Astrocyte (in vitro differentiated cells and primary cell): ENCODE measurements at regions not wholly inside any gene's neighbourhood (a gene's known extent, or its start where the extent isn't known, plus 50 kb on each side); places are given as distances from the start of the nearest gene placed in this dataset.
"Not testable (repeated sequence)": the region's sequence is repeated elsewhere in the genome, so short reads cannot be mapped to it uniquely, and the experiment has no call there.

Experiments used
- DNase-seq: peaks from one replicate; pipeline ENCODE4 v3.0.0-alpha.2; 2010; ENCODE audit warnings: low read depth
- FAIRE-seq: peaks from 2 replicates; lab custom pipeline; 2011; peaks lifted over from hg19 to GRCh38; lab: Jason Lieb, UNC
- H2AFZ ChIP-seq: 2 replicates; pipeline ENCODE4 v1.6.0; 2012; ENCODE audit warnings: low read depth, low read length, inconsistent platforms
- H3K27ac ChIP-seq: 2 replicates; pipeline ENCODE4 v1.5.1; 2011; ENCODE audit warnings: low read depth, low read length, inconsistent platforms
- H3K27me3 ChIP-seq: 2 replicates; pipeline ENCODE4 v1.6.0; 2011; ENCODE audit warnings: low read length, inconsistent platforms; ENCODE audit not compliant: insufficient read depth
- H3K36me3 ChIP-seq: 2 replicates; pipeline ENCODE4 v1.5.1; 2011; ENCODE audit warnings: low read length, inconsistent platforms; ENCODE audit not compliant: insufficient read depth
- H3K4me1 ChIP-seq: 2 replicates; pipeline ENCODE4 v1.5.1; 2011; ENCODE audit warnings: low read length, inconsistent platforms; ENCODE audit not compliant: insufficient read depth
- H3K4me2 ChIP-seq: 2 replicates; pipeline ENCODE4 v1.6.0; 2012; ENCODE audit warnings: low read length, inconsistent platforms
- H3K4me3 ChIP-seq: 2 replicates; pipeline ENCODE4 v1.5.1; 2011; ENCODE audit warnings: low read depth, mild to moderate bottlenecking, low read length, inconsistent platforms; ENCODE audit not compliant: insufficient read depth
- H3K79me2 ChIP-seq: 2 replicates; pipeline ENCODE4 v1.6.0; 2012; ENCODE audit warnings: mild to moderate bottlenecking, low read length, inconsistent platforms; ENCODE audit not compliant: insufficient read depth
- H3K9ac ChIP-seq: 2 replicates; pipeline ENCODE4 v1.6.0; 2012; ENCODE audit warnings: mild to moderate bottlenecking, low read length, inconsistent platforms
- H3K9me3 ChIP-seq: 2 replicates; pipeline ENCODE4 v1.5.1; 2012; ENCODE audit warnings: low read depth, mild to moderate bottlenecking, low read length, inconsistent platforms; ENCODE audit not compliant: insufficient read depth
- H4K20me1 ChIP-seq: 2 replicates; pipeline ENCODE4 v1.6.0; 2012; ENCODE audit warnings: low read length, inconsistent platforms; ENCODE audit not compliant: insufficient read depth
- H3K27ac Mint-ChIP-seq: one replicate; pipeline ENCODE4 v1.8.0; 2021; ENCODE audit warnings: mild to moderate bottlenecking, mixed read lengths; ENCODE audit not compliant: unreplicated experiment
- H3K27me3 Mint-ChIP-seq: one replicate; pipeline ENCODE4 v1.8.0; 2021; ENCODE audit warnings: low read depth, mixed read lengths; ENCODE audit not compliant: unreplicated experiment
- H3K36me3 Mint-ChIP-seq: one replicate; pipeline ENCODE4 v1.8.0; 2021; ENCODE audit warnings: low read depth, mixed read lengths; ENCODE audit not compliant: unreplicated experiment
- H3K4me1 Mint-ChIP-seq: one replicate; pipeline ENCODE4 v1.8.0; 2021; ENCODE audit warnings: low read depth, mixed read lengths; ENCODE audit not compliant: unreplicated experiment
- H3K4me3 Mint-ChIP-seq: one replicate; pipeline ENCODE4 v1.8.0; 2021; ENCODE audit warnings: mild to moderate bottlenecking, moderate library complexity, mixed read lengths; ENCODE audit not compliant: unreplicated experiment
- H3K9me3 Mint-ChIP-seq: one replicate; pipeline ENCODE4 v1.8.0; 2021; ENCODE audit warnings: mild to moderate bottlenecking, mixed read lengths; ENCODE audit not compliant: unreplicated experiment
- EZH2 ChIP-seq: IDR thresholded peaks from 2 replicates; pipeline ENCODE4 v1.6.1; 2012; ENCODE audit warnings: mild to moderate bottlenecking, low read length, inconsistent platforms; ENCODE audit not compliant: insufficient read depth
- TF ChIP-seq, protein P1 (sequence below): IDR thresholded peaks from 2 replicates; pipeline ENCODE4 v1.5.1; 2011; ENCODE audit warnings: low read depth, mild to moderate bottlenecking, inconsistent platforms, low read length, moderate library complexity; ENCODE audit not compliant: insufficient read depth

DNA sequence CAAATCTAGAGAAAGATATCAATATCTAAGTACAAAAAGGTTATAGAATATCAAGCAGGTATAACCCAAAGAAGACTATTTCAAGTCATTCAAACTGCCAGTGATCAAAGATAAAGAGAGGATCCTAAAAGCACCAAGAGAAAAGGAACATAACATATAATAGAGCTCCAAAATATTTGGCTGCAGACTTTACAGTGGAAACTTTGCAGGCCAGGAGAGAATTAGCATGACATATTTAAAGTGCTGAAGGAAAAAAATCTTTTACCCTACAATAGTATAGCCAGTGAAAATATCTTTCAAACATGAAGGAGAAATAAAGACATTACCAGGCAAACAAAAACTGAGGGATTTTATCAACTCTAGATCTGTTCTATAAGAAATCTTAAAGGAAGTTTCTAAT, 254.3 kb upstream of the ARHGEF26 start:
- H3K9me3 Mint-ChIP-seq, result peaks cover 6% of the 10 kb centered on the region
- TF ChIP-seq EZH2, result no peak
- H3K36me3 Mint-ChIP-seq, result no peaks in the 10 kb centered on the region
- no peak overlapping the region for H3K27ac Mint-ChIP-seq
- DNase-seq (no peak), FAIRE-seq (no peak)
- no peak overlapping the region for H3K4me3 Mint-ChIP-seq
- no peaks in the 10 kb centered on the region for H3K27me3 ChIP-seq
- H3K9me3 ChIP-seq, result no peaks in the 10 kb centered on the region
- H3K36me3 ChIP-seq, result no peaks in the 10 kb centered on the region
- H3K4me2 ChIP-seq, result no peak overlapping the region
- no peaks in the 10 kb centered on the region for H3K4me1 ChIP-seq
- H4K20me1 ChIP-seq, result no peaks in the 10 kb centered on the region
- no peaks in the 10 kb centered on the region for H3K79me2 ChIP-seq
- H3K27me3 Mint-ChIP-seq, result peaks cover 2% of the 10 kb centered on the region
- no peak overlapping the region for H3K27ac ChIP-seq
- no peaks in the 10 kb centered on the region for H3K4me1 Mint-ChIP-seq
- H2AFZ ChIP-seq, result no peak overlapping the region
- no peak overlapping the region for H3K9ac ChIP-seq
- no peak overlapping the region for H3K4me3 ChIP-seq

GRCh38 chr3:153874348-153874747, 246.8 kb upstream of the ARHGEF26 start:
- FAIRE-seq, result not testable (repeated sequence)

GRCh38 chr3:153880493-153880892, 240.7 kb upstream of the ARHGEF26 start:
- TF ChIP-seq EZH2, result no peak
- TF ChIP-seq, protein P1, sequence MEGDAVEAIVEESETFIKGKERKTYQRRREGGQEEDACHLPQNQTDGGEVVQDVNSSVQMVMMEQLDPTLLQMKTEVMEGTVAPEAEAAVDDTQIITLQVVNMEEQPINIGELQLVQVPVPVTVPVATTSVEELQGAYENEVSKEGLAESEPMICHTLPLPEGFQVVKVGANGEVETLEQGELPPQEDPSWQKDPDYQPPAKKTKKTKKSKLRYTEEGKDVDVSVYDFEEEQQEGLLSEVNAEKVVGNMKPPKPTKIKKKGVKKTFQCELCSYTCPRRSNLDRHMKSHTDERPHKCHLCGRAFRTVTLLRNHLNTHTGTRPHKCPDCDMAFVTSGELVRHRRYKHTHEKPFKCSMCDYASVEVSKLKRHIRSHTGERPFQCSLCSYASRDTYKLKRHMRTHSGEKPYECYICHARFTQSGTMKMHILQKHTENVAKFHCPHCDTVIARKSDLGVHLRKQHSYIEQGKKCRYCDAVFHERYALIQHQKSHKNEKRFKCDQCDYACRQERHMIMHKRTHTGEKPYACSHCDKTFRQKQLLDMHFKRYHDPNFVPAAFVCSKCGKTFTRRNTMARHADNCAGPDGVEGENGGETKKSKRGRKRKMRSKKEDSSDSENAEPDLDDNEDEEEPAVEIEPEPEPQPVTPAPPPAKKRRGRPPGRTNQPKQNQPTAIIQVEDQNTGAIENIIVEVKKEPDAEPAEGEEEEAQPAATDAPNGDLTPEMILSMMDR, result no peak
- Mint-ChIP-seq H3K9me3 (no peaks in the 10 kb centered on the region), H3K27me3 (no peaks in the 10 kb centered on the region), H3K4me3 (no peak overlapping the region), H3K27ac (no peak overlapping the region), H3K4me1 (no peaks in the 10 kb centered on the region), H3K36me3 (no peaks in the 10 kb centered on the region)
- H3K27me3 ChIP-seq, result no peaks in the 10 kb centered on the region
- no peak overlapping the region for H2AFZ ChIP-seq
- H3K36me3 ChIP-seq, result no peaks in the 10 kb centered on the region
- H3K9ac ChIP-seq, result no peak overlapping the region
- no peak for DNase-seq
- no peak overlapping the region for H3K4me3 ChIP-seq
- no peak overlapping the region for H3K27ac ChIP-seq
- H3K4me1 ChIP-seq, result no peaks in the 10 kb centered on the region
- H3K4me2 ChIP-seq, result no peak overlapping the region
- FAIRE-seq, result no peak
- H3K9me3 ChIP-seq, result no peaks in the 10 kb centered on the region
- H4K20me1 ChIP-seq, result no peaks in the 10 kb centered on the region
- no peaks in the 10 kb centered on the region for H3K79me2 ChIP-seq

More at GRCh38 chr3:153874348-153874747, 246.8 kb upstream of the ARHGEF26 start:
- H4K20me1 ChIP-seq, H3K36me3 ChIP-seq, H3K4me2 ChIP-seq, H3K4me3 ChIP-seq, H3K27ac ChIP-seq, H3K79me2 ChIP-seq, H3K9me3 Mint-ChIP-seq, H3K9ac ChIP-seq, H3K36me3 Mint-ChIP-seq, H2AFZ ChIP-seq, DNase-seq, H3K27me3 ChIP-seq, H3K9me3 ChIP-seq, H3K27me3 Mint-ChIP-seq, H3K27ac Mint-ChIP-seq, H3K4me3 Mint-ChIP-seq, H3K4me1 ChIP-seq, H3K4me1 Mint-ChIP-seq: not testable (repeated sequence)
